ENCODE measurements at regions not wholly inside any gene's neighbourhood (a gene's known extent, or its start where the extent isn't known, plus 50 kb on each side); places are given as distances from the start of the nearest gene placed in this dataset.

DNA sequence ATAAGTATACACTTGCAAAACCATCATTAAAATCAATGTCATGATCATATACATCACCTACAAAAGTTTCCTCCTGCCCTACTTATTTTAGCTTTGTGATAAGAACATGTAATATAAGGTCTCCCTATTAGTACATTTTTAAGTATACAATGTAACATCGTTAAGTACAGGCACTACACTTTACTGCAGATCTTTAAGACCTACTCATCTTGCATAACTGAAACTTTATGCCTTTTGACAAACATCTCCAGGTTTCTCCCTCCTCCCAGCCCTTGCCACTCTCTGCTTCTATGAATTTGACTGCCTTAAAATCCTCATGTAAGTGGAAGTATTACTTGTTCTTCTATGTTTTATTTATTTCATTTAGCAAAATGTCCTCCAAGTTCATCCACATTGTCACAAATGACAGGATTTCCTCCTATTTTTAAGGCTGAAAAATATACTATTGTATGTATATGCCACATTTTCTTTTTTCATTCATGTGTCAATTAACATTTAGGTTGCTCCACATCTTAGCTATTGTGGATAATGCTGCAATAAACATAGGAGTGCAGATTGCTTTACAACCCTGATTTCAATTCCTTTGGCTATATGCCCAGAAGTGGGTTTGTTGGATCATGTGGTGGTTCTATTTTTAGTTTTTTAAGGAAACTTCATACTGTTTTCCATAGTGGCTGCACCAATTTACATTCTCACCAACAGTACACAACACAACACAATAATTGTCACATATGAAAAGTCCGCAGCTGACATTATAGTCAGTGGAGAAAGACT lies 471.1 kb upstream of the ANO3 start:
- Histone ChIP-seq H3K9ac (ENCODE audit: low read length) (no peak overlapping the region), H2AK5ac (ENCODE audit: low read length) (no peak overlapping the region), H3K4ac (ENCODE audit: low read depth, low read length) (no peak overlapping the region), H3K79me1 (ENCODE audit: low read length) (no peaks in the 10 kb centered on the region), H2BK120ac (ENCODE audit: low read depth, low read length) (no peak overlapping the region), H2BK5ac (ENCODE audit: low read length) (no peak overlapping the region), H4K8ac (ENCODE audit: low read depth, low read length) (no peak overlapping the region), H3K27ac (ENCODE audit: low read depth, low read length) (no peak overlapping the region), H3K4me3 (ENCODE audit: low read length) (no peak overlapping the region), H3K27me3 (ENCODE audit: insufficient read depth, low read length, poor library complexity) (no peaks in the 10 kb centered on the region), H4K5ac (ENCODE audit: low read length) (no peak overlapping the region), H3K4me1 (ENCODE audit: control insufficient read depth, low read depth, low read length) (peaks cover 3% of the 10 kb centered on the region), H3K23ac (ENCODE audit: low read length) (no peak overlapping the region), H3K79me2 (ENCODE audit: control insufficient read depth, insufficient read depth, low read length) (no peaks in the 10 kb centered on the region), H3K56ac (ENCODE audit: low read length) (no peak overlapping the region), H3K18ac (ENCODE audit: low read length) (no peak overlapping the region), H3K4me2 (ENCODE audit: low read length) (no peak overlapping the region), H2BK15ac (replicated peaks; ENCODE audit: low read depth) (no peak overlapping the region), H3K36me3 (ENCODE audit: control insufficient read depth, insufficient read depth, low read length) (no peaks in the 10 kb centered on the region)
- WGBS (ENCODE audit: extremely low coverage, insufficient coverage, low lambda C conversion rate) = no CpG with 5 or more reads among the region's 2 CpGs
- DNase-seq = no peak

- Histone ChIP-seq H2BK5ac (ENCODE audit: low read length) (no peak overlapping the region), H3K27ac (ENCODE audit: low read depth, low read length) (no peak overlapping the region), H2BK15ac (replicated peaks; ENCODE audit: low read depth) (no peak overlapping the region), H4K5ac (ENCODE audit: low read length) (no peak overlapping the region), H2AK5ac (ENCODE audit: low read length) (no peak overlapping the region), H3K4ac (ENCODE audit: low read depth, low read length) (no peak overlapping the region), H3K56ac (ENCODE audit: low read length) (no peak overlapping the region), H3K27me3 (ENCODE audit: insufficient read depth, low read length, poor library complexity) (no peaks in the 10 kb centered on the region), H3K4me3 (ENCODE audit: low read length) (no peak overlapping the region), H2BK120ac (ENCODE audit: low read depth, low read length) (no peak overlapping the region), H3K9ac (ENCODE audit: low read length) (no peak overlapping the region), H3K23ac (ENCODE audit: low read length) (no peak overlapping the region), H3K18ac (ENCODE audit: low read length) (no peak overlapping the region), H3K36me3 (ENCODE audit: control insufficient read depth, insufficient read depth, low read length) (no peaks in the 10 kb centered on the region), H3K4me1 (ENCODE audit: control insufficient read depth, low read depth, low read length) (peaks cover 3% of the 10 kb centered on the region), H3K79me2 (ENCODE audit: control insufficient read depth, insufficient read depth, low read length) (no peaks in the 10 kb centered on the region), H3K4me2 (ENCODE audit: low read length) (no peak overlapping the region), H4K8ac (ENCODE audit: low read depth, low read length) (no peak overlapping the region), H3K79me1 (ENCODE audit: low read length) (no peaks in the 10 kb centered on the region)
- no CpG with 5 or more reads among the region's 1 CpG for WGBS (ENCODE audit: extremely low coverage, insufficient coverage, low lambda C conversion rate)
- DNase-seq = no peak
Observed at GRCh38 chr11:25862159-25862558, 469.8 kb upstream of the ANO3 start.

- Histone ChIP-seq H3K4me3 (ENCODE audit: low read length) (no peak overlapping the region), H3K27ac (ENCODE audit: low read depth, low read length) (no peak overlapping the region), H3K27me3 (ENCODE audit: insufficient read depth, low read length, poor library complexity) (no peaks in the 10 kb centered on the region), H3K56ac (ENCODE audit: low read length) (no peak overlapping the region), H3K79me2 (ENCODE audit: control insufficient read depth, insufficient read depth, low read length) (no peaks in the 10 kb centered on the region), H3K4me2 (ENCODE audit: low read length) (no peak overlapping the region), H3K79me1 (ENCODE audit: low read length) (no peaks in the 10 kb centered on the region), H2BK5ac (ENCODE audit: low read length) (no peak overlapping the region), H3K4ac (ENCODE audit: low read depth, low read length) (no peak overlapping the region), H3K9ac (ENCODE audit: low read length) (no peak overlapping the region), H3K23ac (ENCODE audit: low read length) (no peak overlapping the region), H3K36me3 (ENCODE audit: control insufficient read depth, insufficient read depth, low read length) (no peaks in the 10 kb centered on the region), H4K8ac (ENCODE audit: low read depth, low read length) (no peak overlapping the region), H4K5ac (ENCODE audit: low read length) (no peak overlapping the region), H3K4me1 (ENCODE audit: control insufficient read depth, low read depth, low read length) (peaks cover 3% of the 10 kb centered on the region), H2BK120ac (ENCODE audit: low read depth, low read length) (no peak overlapping the region), H2BK15ac (replicated peaks; ENCODE audit: low read depth) (no peak overlapping the region), H3K18ac (ENCODE audit: low read length) (no peak overlapping the region), H2AK5ac (ENCODE audit: low read length) (no peak overlapping the region)
- no CpG with 5 or more reads among the region's 3 CpGs for WGBS (ENCODE audit: extremely low coverage, insufficient coverage, low lambda C conversion rate)
- peak; percentile 59 for DNase-seq
Observed at GRCh38 chr11:25863986-25864385, 467.9 kb upstream of the ANO3 start.

DNA sequence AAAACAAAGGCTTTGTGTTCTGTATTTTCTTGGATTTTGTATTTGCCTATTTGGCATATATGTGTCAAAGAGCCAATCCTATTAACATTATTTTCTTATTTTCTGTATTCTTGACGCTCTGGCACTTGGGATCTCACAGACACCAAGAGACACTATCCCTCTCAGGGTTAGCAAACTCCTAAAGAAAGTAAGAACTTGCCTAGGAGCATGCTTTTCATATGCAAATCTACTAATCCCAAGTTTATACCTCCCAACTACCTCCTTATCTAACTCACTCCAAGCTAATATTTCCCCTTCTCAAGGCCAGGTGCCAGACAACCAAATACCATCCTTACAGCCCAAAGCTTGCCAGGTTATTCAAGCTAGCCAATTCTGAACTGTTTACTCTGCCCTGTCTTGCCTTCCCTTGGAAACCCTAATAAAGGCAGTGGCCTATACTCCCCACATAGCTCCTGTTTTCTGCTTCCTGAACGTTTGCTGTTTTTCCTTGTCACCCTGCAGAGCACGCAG lies 455.4 kb upstream of the ANO3 start:
- no peak overlapping the region for H2BK15ac ChIP-seq (replicated peaks; ENCODE audit: low read depth)

DNA sequence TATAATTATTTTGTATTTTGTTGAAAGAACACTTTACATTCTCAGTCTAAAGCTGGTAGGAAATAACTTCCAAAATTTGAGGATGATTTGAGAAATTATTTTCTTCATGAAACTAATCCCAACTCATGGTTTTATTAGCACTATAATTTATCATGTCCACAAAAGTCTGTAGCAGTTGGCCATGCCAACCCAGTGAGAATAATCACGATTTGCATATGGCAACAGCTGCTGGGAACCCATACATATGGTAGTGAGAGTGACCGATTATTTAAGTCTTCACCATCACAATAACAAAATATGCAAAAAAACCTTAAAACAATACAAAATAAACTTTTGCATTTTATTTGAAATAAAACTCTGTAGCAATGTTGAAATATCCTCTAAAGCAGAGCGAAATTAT lies 445.9 kb upstream of the ANO3 start:
- Histone ChIP-seq H4K8ac (ENCODE audit: low read depth, low read length) (no peak overlapping the region), H3K27ac (ENCODE audit: low read depth, low read length) (no peak overlapping the region), H3K36me3 (ENCODE audit: control insufficient read depth, insufficient read depth, low read length) (no peaks in the 10 kb centered on the region), H2BK15ac (replicated peaks; ENCODE audit: low read depth) (no peak overlapping the region), H3K56ac (ENCODE audit: low read length) (no peak overlapping the region), H2BK5ac (ENCODE audit: low read length) (no peak overlapping the region), H3K18ac (ENCODE audit: low read length) (no peak overlapping the region), H2BK120ac (ENCODE audit: low read depth, low read length) (no peak overlapping the region), H3K4me2 (ENCODE audit: low read length) (no peak overlapping the region), H3K23ac (ENCODE audit: low read length) (no peak overlapping the region), H2AK5ac (ENCODE audit: low read length) (no peak overlapping the region), H3K4ac (ENCODE audit: low read depth, low read length) (no peak overlapping the region), H3K4me1 (ENCODE audit: control insufficient read depth, low read depth, low read length) (no peaks in the 10 kb centered on the region), H4K5ac (ENCODE audit: low read length) (no peak overlapping the region), H3K27me3 (ENCODE audit: insufficient read depth, low read length, poor library complexity) (no peaks in the 10 kb centered on the region), H3K79me1 (ENCODE audit: low read length) (no peaks in the 10 kb centered on the region), H3K79me2 (ENCODE audit: control insufficient read depth, insufficient read depth, low read length) (no peaks in the 10 kb centered on the region), H3K9ac (ENCODE audit: low read length) (no peak overlapping the region), H3K4me3 (ENCODE audit: low read length) (no peak overlapping the region)
- no peak for DNase-seq
- WGBS (ENCODE audit: extremely low coverage, insufficient coverage, low lambda C conversion rate) = no CpG with 5 or more reads among the region's 3 CpGs

More for the DNA sequence above, 455.4 kb upstream of the ANO3 start:
- no peaks in the 10 kb centered on the region for H3K27me3 ChIP-seq (ENCODE audit: insufficient read depth, low read length, poor library complexity)
- no CpG with 5 or more reads among the region's 3 CpGs for WGBS (ENCODE audit: extremely low coverage, insufficient coverage, low lambda C conversion rate)
- H3K27ac ChIP-seq (ENCODE audit: low read depth, low read length) = no peak overlapping the region
- no peak overlapping the region for H4K5ac ChIP-seq (ENCODE audit: low read length)
- no peaks in the 10 kb centered on the region for H3K36me3 ChIP-seq (ENCODE audit: control insufficient read depth, insufficient read depth, low read length)
- no peak overlapping the region for H2BK120ac ChIP-seq (ENCODE audit: low read depth, low read length)
- no peak overlapping the region for H3K9ac ChIP-seq (ENCODE audit: low read length)
- H3K18ac ChIP-seq (ENCODE audit: low read length) = no peak overlapping the region
- H3K23ac ChIP-seq (ENCODE audit: low read length) = no peak overlapping the region
- no peaks in the 10 kb centered on the region for H3K79me2 ChIP-seq (ENCODE audit: control insufficient read depth, insufficient read depth, low read length)
- no peak overlapping the region for H2AK5ac ChIP-seq (ENCODE audit: low read length)
- H3K79me1 ChIP-seq (ENCODE audit: low read length) = no peaks in the 10 kb centered on the region
- no peak overlapping the region for H3K4me3 ChIP-seq (ENCODE audit: low read length)
- peak; percentile 75 for DNase-seq
- no peak overlapping the region for H2BK5ac ChIP-seq (ENCODE audit: low read length)
- no peak overlapping the region for H4K8ac ChIP-seq (ENCODE audit: low read depth, low read length)
- H3K56ac ChIP-seq (ENCODE audit: low read length) = no peak overlapping the region
- H3K4ac ChIP-seq (ENCODE audit: low read depth, low read length) = no peak overlapping the region
- peaks cover 2% of the 10 kb centered on the region for H3K4me1 ChIP-seq (ENCODE audit: control insufficient read depth, low read depth, low read length)
- no peak overlapping the region for H3K4me2 ChIP-seq (ENCODE audit: low read length)

Measured in mesendoderm (in vitro differentiated cells).